ENCODE measurements at regions not wholly inside any gene's neighbourhood (a gene's known extent, or its start where the extent isn't known, plus 50 kb on each side); places are given as distances from the start of the nearest gene placed in this dataset.
"Not testable (repeated sequence)": the region's sequence is repeated elsewhere in the genome, so short reads cannot be mapped to it uniquely, and the experiment has no call there.

GRCh38 chr12:25382311-25383106, 131.8 kb upstream of the KRAS start:
- DNase-seq (ENCODE audit: low read depth): no peak

- no peak for DNase-seq (ENCODE audit: low read depth)
Observed at GRCh38 chr12:25377469-25378177, 126.9 kb upstream of the KRAS start.

- no peak for DNase-seq (ENCODE audit: low read depth)
Observed at GRCh38 chr12:25376985-25377384, 126.3 kb upstream of the KRAS start.

- no peak for DNase-seq (ENCODE audit: low read depth)
Observed at GRCh38 chr12:25376407-25376806, 125.7 kb upstream of the KRAS start.

- DNase-seq (ENCODE audit: low read depth): no peak
Observed at GRCh38 chr12:25372969-25373817, 122.5 kb upstream of the KRAS start.

- DNase-seq (ENCODE audit: low read depth): no peak
Observed at GRCh38 chr12:25372002-25372401, 121.3 kb upstream of the KRAS start.

GRCh38 chr12:25368557-25368956, 117.8 kb upstream of the KRAS start:
- no peak for DNase-seq (ENCODE audit: low read depth)

GRCh38 chr12:25366122-25366521, 115.4 kb upstream of the KRAS start:
- no peak for DNase-seq (ENCODE audit: low read depth)

GRCh38 chr12:25365340-25365730, 114.6 kb upstream of the KRAS start:
- DNase-seq (ENCODE audit: low read depth): no peak

GRCh38 chr12:25364529-25365339, 114.0 kb upstream of the KRAS start:
- no peak for DNase-seq (ENCODE audit: low read depth)

- DNase-seq (ENCODE audit: low read depth): no peak
Observed at GRCh38 chr12:25362646-25363045, 111.9 kb upstream of the KRAS start.

- DNase-seq (ENCODE audit: low read depth): no peak
Observed at GRCh38 chr12:25361511-25361910, 110.8 kb upstream of the KRAS start.

GRCh38 chr12:25357595-25357994, 106.9 kb upstream of the KRAS start:
- no peak for DNase-seq (ENCODE audit: low read depth)

GRCh38 chr12:25352942-25353341, 102.2 kb upstream of the KRAS start:
- not testable (repeated sequence) for DNase-seq (ENCODE audit: low read depth)

- no peak for DNase-seq (ENCODE audit: low read depth)
Observed at GRCh38 chr12:25352083-25352918, 101.6 kb upstream of the KRAS start.

GRCh38 chr12:25348593-25348895, 97.8 kb upstream of the KRAS start:
- no peak for DNase-seq (ENCODE audit: low read depth)

GRCh38 chr12:25347716-25348592, 97.2 kb upstream of the KRAS start:
- DNase-seq (ENCODE audit: low read depth): no peak

- not testable (repeated sequence) for DNase-seq (ENCODE audit: low read depth)
Observed at GRCh38 chr12:25341877-25342276, 91.1 kb upstream of the KRAS start.

GRCh38 chr12:25337916-25338315, 87.2 kb upstream of the KRAS start:
- no peak for DNase-seq (ENCODE audit: low read depth)

GRCh38 chr12:25332143-25332542, 81.4 kb upstream of the KRAS start:
- no peak for DNase-seq (ENCODE audit: low read depth)
